HepG2 (cell line): ENCODE measurements at regions not wholly inside any gene's neighbourhood (a gene's known extent, or its start where the extent isn't known, plus 50 kb on each side); places are given as distances from the start of the nearest gene placed in this dataset.

Source experiments
- ATAC-seq: fragments of 200-7000 bp; cut with Tn5 transposase; 3 replicates; pipeline ENCODE4 v1.9.1; 2020; ENCODE audit warnings: mild to moderate bottlenecking, moderate library complexity
- BruUV-seq: library from RNA; stranded (reverse); fragments of 400-500 nt; replicated peaks from 2 replicates; lab custom pipeline; 2021; lab: Mats Ljungman, UMichigan
- CTCF ChIA-PET: fragments of 300-600 bp; formaldehyde crosslinking; extraction: SDS; loops from one replicate; lab custom pipeline; 2021; ENCODE audit warnings: low total read pairs, inconsistent platforms, low intra/inter-chr PET ratio; lab: Yijun Ruan, JAX
- POLR2A ChIA-PET: fragments of 350-600 bp; sonication (Branson Sonifier 250); formaldehyde crosslinking; loops from one replicate; lab custom pipeline; 2020; ENCODE audit warnings: antibody characterized with exemption, inconsistent platforms; lab: Yijun Ruan, JAX
- DNase-seq: peaks from one replicate; pipeline ENCODE4 v3.0.0-alpha.2; 2015; ENCODE audit warnings: low spot score
- FAIRE-seq: peaks from 3 replicates; lab custom pipeline; 2011; peaks lifted over from hg19 to GRCh38; lab: Jason Lieb, UNC
- H2AFZ ChIP-seq: one replicate; pipeline ENCODE4 v1.6.1; 2011; ENCODE audit warnings: low read length, inconsistent platforms
- H3K27ac ChIP-seq: fragments of 300-600 bp; 3 replicates; pipeline ENCODE4 v1.8.0; 2011; ENCODE audit warnings: mixed run types, mild to moderate bottlenecking, mixed read lengths, low read length, inconsistent platforms; ENCODE audit not compliant: insufficient read depth; ENCODE audit errors: extremely low read length
- H3K27me3 ChIP-seq, 2 experiments: fragments of 200-600 bp in 1 of 2; 2 replicates in 1 of 2; 3 replicates in 1 of 2; pipeline versions ENCODE4 v1.6.0 to v1.8.0; 2011; ENCODE audit warnings: low read length in 2 of 2, mild to moderate bottlenecking in 2 of 2, moderate library complexity in 2 of 2, inconsistent platforms in 1 of 2; ENCODE audit not compliant: insufficient read depth in 2 of 2, control insufficient read depth in 1 of 2
- H3K36me3 ChIP-seq, 2 experiments: fragments of 200-600 bp in 1 of 2; replicated peaks in 1 of 2; 2 replicates in 1 of 2; 3 replicates in 1 of 2; pipeline versions ENCODE4 v1.5.1 to v1.8.0; 2011; ENCODE audit warnings: low read length in 2 of 2, inconsistent platforms in 1 of 2; ENCODE audit not compliant: insufficient read depth in 2 of 2, control insufficient read depth in 1 of 2
- H3K4me1 ChIP-seq: 2 replicates; pipeline ENCODE4 v1.5.1; 2012; ENCODE audit warnings: low read length, inconsistent platforms; ENCODE audit not compliant: insufficient read depth
- H3K4me2 ChIP-seq: 2 replicates; pipeline ENCODE4 v1.6.0; 2011; ENCODE audit warnings: low read depth, low read length, inconsistent platforms
- H3K4me3 ChIP-seq, 3 experiments: fragments of 200-600 bp in 1 of 3; sonication (generic), shearing (Covaris generic) in 1 of 3; replicated peaks in 1 of 3; 2 replicates each; pipeline ENCODE4 v1.5.1; 2011 to 2016; ENCODE audit warnings: low read length in 3 of 3, inconsistent platforms in 2 of 3, low read depth in 2 of 3, mild to moderate bottlenecking in 2 of 3, control low read depth in 1 of 3, mixed read lengths in 1 of 3; ENCODE audit not compliant: insufficient read depth in 1 of 3
- H3K79me2 ChIP-seq: one replicate; pipeline ENCODE4 v1.6.1; 2011; ENCODE audit warnings: low read length, inconsistent platforms; ENCODE audit not compliant: insufficient read depth
- H3K9ac ChIP-seq: 2 replicates; pipeline ENCODE4 v1.6.0; 2011; ENCODE audit warnings: mild to moderate bottlenecking, low read depth, low read length, inconsistent platforms; ENCODE audit not compliant: insufficient read depth
- H3K9me3 ChIP-seq: 2 replicates; pipeline ENCODE4 v1.5.1; 2012; ENCODE audit warnings: mild to moderate bottlenecking, low read length
- H4K20me1 ChIP-seq: 2 replicates; pipeline ENCODE4 v1.6.0; 2011; ENCODE audit warnings: inconsistent platforms, mild to moderate bottlenecking, low read length, moderate library complexity; ENCODE audit not compliant: insufficient read depth
- ETV5 ChIP-seq: IDR thresholded peaks from 2 replicates; pipeline ENCODE4 v1.6.1; 2018; ENCODE audit warnings: missing biosample characterization, missing genetic modification reagents, inconsistent platforms, borderline replicate concordance
- GABPB1 ChIP-seq: IDR thresholded peaks from 2 replicates; pipeline ENCODE4 v1.6.1; 2016; ENCODE audit warnings: mild to moderate bottlenecking, missing genetic modification reagents, moderate library complexity, missing compliant biosample characterization
- GMEB2 ChIP-seq: IDR thresholded peaks from 2 replicates; pipeline ENCODE4 v1.6.1; 2016; ENCODE audit warnings: missing biosample characterization, missing genetic modification reagents, low read depth
- IRF1 ChIP-seq: sonication (generic); formaldehyde crosslinking; IDR thresholded peaks from 2 replicates; pipeline ENCODE4 v1.4.0; 2020; ENCODE audit warnings: low read depth, mild to moderate bottlenecking, missing genetic modification reagents
- MIXL1 ChIP-seq: IDR thresholded peaks from 2 replicates; pipeline ENCODE4 v1.6.1; 2016
- RARG ChIP-seq: sonication (generic); formaldehyde crosslinking; IDR thresholded peaks from 2 replicates; pipeline ENCODE4 v1.4.0; 2020; ENCODE audit warnings: low read depth, mild to moderate bottlenecking, missing genetic modification reagents
- SAFB2 ChIP-seq: sonication (generic); formaldehyde crosslinking; IDR thresholded peaks from 2 replicates; pipeline ENCODE4 v1.5.1; 2020; ENCODE audit warnings: missing genetic modification reagents, low read depth, mild to moderate bottlenecking, borderline replicate concordance
- SKIL ChIP-seq: sonication (generic); formaldehyde crosslinking; IDR thresholded peaks from 2 replicates; pipeline ENCODE4 v1.8.0; 2022; ENCODE audit warnings: missing genetic modification reagents, mild to moderate bottlenecking, moderate library complexity, borderline replicate concordance
- ZNF564 ChIP-seq: sonication (generic); formaldehyde crosslinking; IDR thresholded peaks from 2 replicates; pipeline ENCODE4 v1.8.1; 2023; ENCODE audit warnings: mild to moderate bottlenecking, missing genetic modification reagents
- WGBS: methylation state at CpG from one replicate; pipeline ENCODE4 v1.1.6; 2017; ENCODE audit warnings: low lambda C conversion rate; 5-methylcytosine and 5-hydroxymethylcytosine counted together
- in situ Hi-C: cut with HindIII; loops from 2 replicates; pipeline ENCODE4 v1.10.0; 2017; ENCODE audit warnings: low pct_unique_long_range_greater_than_20kb; ENCODE audit not compliant: extremely low pct_ligation_motif_present
- intact Hi-C: fragments of 100-400 bp; cut with micrococcal nuclease; formaldehyde crosslinking; loops from one replicate; pipeline ENCODE4 v1.10.0; 2022; ENCODE audit not compliant: unreplicated experiment
- TF ChIP-seq, protein P1 (sequence below): sonication (generic); formaldehyde crosslinking; IDR thresholded peaks from 2 replicates; pipeline ENCODE4 v1.4.0; 2020; ENCODE audit warnings: mild to moderate bottlenecking, low read depth, missing genetic modification reagents

- DNase-seq (no peak), ATAC-seq (no peak), FAIRE-seq (no peak)
- in situ Hi-C loops, result loop anchor here (25.0 kb wide), 1 partner anchor 1786 kb away; no protein-coding TSS in a partner anchor
- H2AFZ ChIP-seq, result no peak overlapping the region
- H3K27me3 ChIP-seq, result peaks cover 0 to 3% of the 10 kb centered on the region in 2 experiments; a peak in 1 of 5 replicates
- 42% methylated on average over 3 of the region's 3 CpGs for WGBS
- no peaks in the 10 kb centered on the region for H3K9me3 ChIP-seq
- no peak overlapping the region for H3K4me3 ChIP-seq
- H3K36me3 ChIP-seq, result no peaks in the 10 kb centered on the region
- no peak overlapping the region for H3K4me2 ChIP-seq
- H3K9ac ChIP-seq, result no peak overlapping the region
- CTCF ChIA-PET, result no interaction called here
- H4K20me1 ChIP-seq, result no peaks in the 10 kb centered on the region
- TF ChIP-seq, protein P1, sequence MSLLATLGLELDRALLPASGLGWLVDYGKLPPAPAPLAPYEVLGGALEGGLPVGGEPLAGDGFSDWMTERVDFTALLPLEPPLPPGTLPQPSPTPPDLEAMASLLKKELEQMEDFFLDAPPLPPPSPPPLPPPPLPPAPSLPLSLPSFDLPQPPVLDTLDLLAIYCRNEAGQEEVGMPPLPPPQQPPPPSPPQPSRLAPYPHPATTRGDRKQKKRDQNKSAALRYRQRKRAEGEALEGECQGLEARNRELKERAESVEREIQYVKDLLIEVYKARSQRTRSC, result no peak
- TF ChIP-seq GMEB2 (CRISPR knock-in tag) (no peak), RARG (no peak), MIXL1 (CRISPR knock-in tag) (no peak), ZNF564 (no peak), IRF1 (CRISPR knock-in tag) (no peak), GABPB1 (CRISPR knock-in tag) (no peak), SAFB2 (no peak), ETV5 (CRISPR knock-in tag) (no peak), SKIL (CRISPR knock-in tag) (no peak)
- POLR2A ChIA-PET, result no interaction called here
- no TSS peak for BruUV-seq
- H3K27ac ChIP-seq, result no peak overlapping the region
- intact Hi-C loops, result no loop called here
- no peaks in the 10 kb centered on the region for H3K4me1 ChIP-seq
- H3K79me2 ChIP-seq, result no peaks in the 10 kb centered on the region
Measured at GRCh38 chr2:103151046-103151445, 389.2 kb downstream of the TMEM182 start.
